ENCODE measurements at regions not wholly inside any gene's neighbourhood (a gene's known extent, or its start where the extent isn't known, plus 50 kb on each side); places are given as distances from the start of the nearest gene placed in this dataset.

DNA sequence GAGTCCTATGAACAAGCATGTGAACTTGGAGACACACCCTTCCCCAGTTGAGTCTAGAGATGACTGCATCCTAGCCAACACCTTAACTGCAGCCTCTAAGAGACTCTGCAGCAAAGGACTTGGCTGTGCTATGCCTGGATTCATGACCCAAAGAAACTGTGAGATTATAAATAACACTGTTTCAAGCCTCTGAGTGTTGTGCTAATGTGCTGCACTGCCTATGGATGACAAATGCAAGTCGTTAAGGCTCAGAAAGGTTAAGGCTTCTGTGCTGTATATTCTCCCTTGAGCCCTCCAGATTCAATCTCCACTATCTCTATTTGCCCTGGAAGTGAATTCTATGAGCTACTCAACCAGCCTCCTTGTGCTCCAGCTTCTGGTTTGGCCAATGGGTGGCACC is 116.5 kb upstream of the CBLN4 start:
- no peak for DNase-seq (ENCODE audit: low read depth in 2 of 2)
- Histone ChIP-seq H3K9ac (ENCODE audit: insufficient read depth, low read length) (no peak overlapping the region), H3K4me1 (ENCODE audit: control insufficient read depth, extremely low read depth, insufficient read depth, low read length) (no peaks in the 10 kb centered on the region), H3K27ac (ENCODE audit: insufficient read depth, low read length) (no peak overlapping the region), H3K4me3 (replicated peaks in 1 of 4; ENCODE audit: control extremely low read depth in 1 of 4, insufficient read depth in 1 of 4, low read depth in 3 of 4, low read length in 4 of 4) (no peak overlapping the region), H2AFZ (ENCODE audit: low read length) (no peak overlapping the region), H3K79me2 (ENCODE audit: control insufficient read depth, insufficient read depth, low read length) (no peaks in the 10 kb centered on the region), H3K9me3 (ENCODE audit: control insufficient read depth, insufficient read depth, low read depth, low read length) (no peaks in the 10 kb centered on the region), H4K20me1 (ENCODE audit: control insufficient read depth, extremely low read depth, insufficient read depth, low read length) (no peaks in the 10 kb centered on the region), H3K36me3 (ENCODE audit: control insufficient read depth, insufficient read depth, low read length) (no peaks in the 10 kb centered on the region), H3K4me2 (ENCODE audit: extremely low read depth, insufficient read depth, low read length) (no peak overlapping the region), H3K27me3 (ENCODE audit: control insufficient read depth, insufficient read depth, low read length) (no peaks in the 10 kb centered on the region)
- no peak for TF ChIP-seq EZH2 (IDR thresholded peaks at IDR 0.05; ENCODE audit: low read length, missing control alignments)
- TF ChIP-seq, protein P1, sequence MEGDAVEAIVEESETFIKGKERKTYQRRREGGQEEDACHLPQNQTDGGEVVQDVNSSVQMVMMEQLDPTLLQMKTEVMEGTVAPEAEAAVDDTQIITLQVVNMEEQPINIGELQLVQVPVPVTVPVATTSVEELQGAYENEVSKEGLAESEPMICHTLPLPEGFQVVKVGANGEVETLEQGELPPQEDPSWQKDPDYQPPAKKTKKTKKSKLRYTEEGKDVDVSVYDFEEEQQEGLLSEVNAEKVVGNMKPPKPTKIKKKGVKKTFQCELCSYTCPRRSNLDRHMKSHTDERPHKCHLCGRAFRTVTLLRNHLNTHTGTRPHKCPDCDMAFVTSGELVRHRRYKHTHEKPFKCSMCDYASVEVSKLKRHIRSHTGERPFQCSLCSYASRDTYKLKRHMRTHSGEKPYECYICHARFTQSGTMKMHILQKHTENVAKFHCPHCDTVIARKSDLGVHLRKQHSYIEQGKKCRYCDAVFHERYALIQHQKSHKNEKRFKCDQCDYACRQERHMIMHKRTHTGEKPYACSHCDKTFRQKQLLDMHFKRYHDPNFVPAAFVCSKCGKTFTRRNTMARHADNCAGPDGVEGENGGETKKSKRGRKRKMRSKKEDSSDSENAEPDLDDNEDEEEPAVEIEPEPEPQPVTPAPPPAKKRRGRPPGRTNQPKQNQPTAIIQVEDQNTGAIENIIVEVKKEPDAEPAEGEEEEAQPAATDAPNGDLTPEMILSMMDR (conservative IDR thresholded peaks at IDR 0.05 in 1 of 2, IDR thresholded peaks at IDR 0.05 in 1 of 2; ENCODE audit: low read depth in 1 of 2, low read length in 2 of 2) = no peak

DNA sequence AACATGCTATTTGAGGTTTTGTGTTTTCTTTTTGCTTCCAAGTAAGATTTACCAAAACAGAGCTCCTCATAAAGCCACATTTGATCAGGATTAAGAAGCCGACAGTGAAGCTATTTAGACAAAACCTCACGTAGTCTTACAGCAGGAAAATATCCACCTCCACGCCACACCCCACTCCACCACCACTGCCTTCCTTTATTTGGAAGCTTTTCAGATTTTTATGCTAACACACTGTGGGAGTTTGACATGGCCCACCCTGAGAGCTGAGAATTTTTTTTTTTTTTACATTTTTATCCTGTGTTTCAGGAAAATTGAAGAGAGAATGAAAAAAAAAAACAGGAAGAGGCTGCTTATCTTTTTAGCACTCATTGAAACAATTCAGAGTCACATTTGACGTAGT is 104.8 kb upstream of the MC3R start:
- Histone ChIP-seq H3K79me2 (ENCODE audit: control insufficient read depth, insufficient read depth, low read length) (no peaks in the 10 kb centered on the region), H3K9ac (ENCODE audit: insufficient read depth, low read length) (no peak overlapping the region), H3K36me3 (ENCODE audit: control insufficient read depth, insufficient read depth, low read length) (no peaks in the 10 kb centered on the region), H3K9me3 (ENCODE audit: control insufficient read depth, insufficient read depth, low read depth, low read length) (no peaks in the 10 kb centered on the region), H3K27me3 (ENCODE audit: control insufficient read depth, insufficient read depth, low read length) (no peaks in the 10 kb centered on the region), H3K4me1 (ENCODE audit: control insufficient read depth, extremely low read depth, insufficient read depth, low read length) (no peaks in the 10 kb centered on the region), H2AFZ (ENCODE audit: low read length) (no peak overlapping the region), H4K20me1 (ENCODE audit: control insufficient read depth, extremely low read depth, insufficient read depth, low read length) (no peaks in the 10 kb centered on the region), H3K27ac (ENCODE audit: insufficient read depth, low read length) (no peak overlapping the region), H3K4me2 (ENCODE audit: extremely low read depth, insufficient read depth, low read length) (no peak overlapping the region), H3K4me3 (replicated peaks in 1 of 4; ENCODE audit: control extremely low read depth in 1 of 4, insufficient read depth in 1 of 4, low read depth in 3 of 4, low read length in 4 of 4) (no peak overlapping the region)
- TF ChIP-seq, protein P1 (conservative IDR thresholded peaks at IDR 0.05 in 1 of 2, IDR thresholded peaks at IDR 0.05 in 1 of 2; ENCODE audit: low read depth in 1 of 2, low read length in 2 of 2) = no peak
- no peak for DNase-seq (ENCODE audit: low read depth in 2 of 2)

DNA sequence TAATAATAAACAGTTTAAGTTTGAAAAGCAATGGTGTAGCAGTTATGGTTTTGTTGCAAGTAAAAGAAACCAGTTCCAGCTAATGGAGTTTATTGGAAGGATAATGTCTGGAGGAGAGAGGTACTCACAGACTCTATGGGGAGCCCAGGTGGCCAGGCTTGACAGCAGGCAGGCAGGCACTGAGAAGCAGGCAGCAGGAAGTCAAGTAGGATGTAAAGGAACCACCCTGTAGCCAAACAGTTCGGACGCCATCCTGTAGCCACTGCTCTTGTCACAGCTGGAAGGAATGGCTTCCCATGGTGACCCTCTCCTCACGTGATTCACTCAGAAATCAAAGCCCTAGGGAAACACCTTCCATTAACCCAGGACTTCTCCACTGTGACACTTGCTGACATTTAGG is 96.7 kb upstream of the MC3R start:
- Histone ChIP-seq H3K4me3 (replicated peaks in 1 of 4; ENCODE audit: control extremely low read depth in 1 of 4, insufficient read depth in 1 of 4, low read depth in 3 of 4, low read length in 4 of 4) (no peak overlapping the region), H4K20me1 (ENCODE audit: control insufficient read depth, extremely low read depth, insufficient read depth, low read length) (no peaks in the 10 kb centered on the region), H2AFZ (ENCODE audit: low read length) (no peak overlapping the region), H3K79me2 (ENCODE audit: control insufficient read depth, insufficient read depth, low read length) (no peaks in the 10 kb centered on the region), H3K27me3 (ENCODE audit: control insufficient read depth, insufficient read depth, low read length) (no peaks in the 10 kb centered on the region), H3K9ac (ENCODE audit: insufficient read depth, low read length) (no peak overlapping the region), H3K27ac (ENCODE audit: insufficient read depth, low read length) (no peak overlapping the region), H3K36me3 (ENCODE audit: control insufficient read depth, insufficient read depth, low read length) (no peaks in the 10 kb centered on the region), H3K4me1 (ENCODE audit: control insufficient read depth, extremely low read depth, insufficient read depth, low read length) (no peaks in the 10 kb centered on the region), H3K9me3 (ENCODE audit: control insufficient read depth, insufficient read depth, low read depth, low read length) (no peaks in the 10 kb centered on the region), H3K4me2 (ENCODE audit: extremely low read depth, insufficient read depth, low read length) (no peak overlapping the region)
- TF ChIP-seq, protein P1 (conservative IDR thresholded peaks at IDR 0.05 in 1 of 2, IDR thresholded peaks at IDR 0.05 in 1 of 2; ENCODE audit: low read depth in 1 of 2, low read length in 2 of 2) = no peak
- DNase-seq (ENCODE audit: low read depth in 2 of 2) = no peak
